Right lobe of liver (tissue), 4 donors: ENCODE measurements at regions not wholly inside any gene's neighbourhood (a gene's known extent, or its start where the extent isn't known, plus 50 kb on each side); places are given as distances from the start of the nearest gene placed in this dataset.

Experiments
- POLR2A ChIP-seq: fragments of 450-650 bp; IDR thresholded peaks from one replicate; pipeline ENCODE4 v1.6.1; 2017; ENCODE audit warnings: antibody characterized with exemption, mild to moderate bottlenecking
- TF ChIP-seq, protein P1 (sequence below), 4 donors: fragments of 200-600 bp in 3 of 4; fragments of 450-650 bp in 1 of 4; IDR thresholded peaks; one replicate each; pipeline versions ENCODE4 v1.5.1 to v1.8.0; 2016 to 2022; ENCODE audit warnings: antibody characterized with exemption in 4 of 4, mild to moderate bottlenecking in 2 of 4
- donor health status: DM: no; HTN: no; CAD: no.
- donor health status: DM: no; HTN: no; CAD: no.
- donor health status: DM: no; HTN: yes; CAD: no.

DNA sequence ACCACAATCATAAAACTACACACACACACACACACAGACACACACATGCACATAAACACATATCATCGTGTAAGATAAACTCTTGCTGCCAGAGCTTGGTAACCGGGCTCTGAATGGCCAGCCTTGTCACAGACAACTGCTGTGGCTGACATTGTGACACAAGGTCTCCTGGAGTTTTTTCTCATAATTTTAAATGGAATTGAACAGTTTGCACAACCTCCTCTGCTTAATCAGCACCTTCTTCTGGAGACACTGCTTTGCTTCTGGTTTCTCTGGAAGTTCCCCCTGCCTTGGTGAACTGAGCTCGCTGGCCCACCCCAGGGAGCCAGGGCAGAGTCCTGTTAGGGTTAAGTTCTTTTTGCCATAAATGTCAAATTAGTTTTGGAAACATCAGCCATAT lies 115.4 kb downstream of the UTP18 start:
- TF ChIP-seq, protein P1, sequence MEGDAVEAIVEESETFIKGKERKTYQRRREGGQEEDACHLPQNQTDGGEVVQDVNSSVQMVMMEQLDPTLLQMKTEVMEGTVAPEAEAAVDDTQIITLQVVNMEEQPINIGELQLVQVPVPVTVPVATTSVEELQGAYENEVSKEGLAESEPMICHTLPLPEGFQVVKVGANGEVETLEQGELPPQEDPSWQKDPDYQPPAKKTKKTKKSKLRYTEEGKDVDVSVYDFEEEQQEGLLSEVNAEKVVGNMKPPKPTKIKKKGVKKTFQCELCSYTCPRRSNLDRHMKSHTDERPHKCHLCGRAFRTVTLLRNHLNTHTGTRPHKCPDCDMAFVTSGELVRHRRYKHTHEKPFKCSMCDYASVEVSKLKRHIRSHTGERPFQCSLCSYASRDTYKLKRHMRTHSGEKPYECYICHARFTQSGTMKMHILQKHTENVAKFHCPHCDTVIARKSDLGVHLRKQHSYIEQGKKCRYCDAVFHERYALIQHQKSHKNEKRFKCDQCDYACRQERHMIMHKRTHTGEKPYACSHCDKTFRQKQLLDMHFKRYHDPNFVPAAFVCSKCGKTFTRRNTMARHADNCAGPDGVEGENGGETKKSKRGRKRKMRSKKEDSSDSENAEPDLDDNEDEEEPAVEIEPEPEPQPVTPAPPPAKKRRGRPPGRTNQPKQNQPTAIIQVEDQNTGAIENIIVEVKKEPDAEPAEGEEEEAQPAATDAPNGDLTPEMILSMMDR (IDR thresholded peaks at IDR 0.05): no peak
- TF ChIP-seq POLR2A: no peak
